NT2/D1 (cell line): ENCODE measurements at regions not wholly inside any gene's neighbourhood (a gene's known extent, or its start where the extent isn't known, plus 50 kb on each side); places are given as distances from the start of the nearest gene placed in this dataset.

Experiments used
- SUZ12 ChIP-seq: IDR thresholded peaks from 2 replicates; pipeline ENCODE4 v1.6.1; 2011; ENCODE audit not compliant: insufficient read length, insufficient read depth; ENCODE audit errors: extremely low read depth
- YY1 ChIP-seq: IDR thresholded peaks from 2 replicates; pipeline ENCODE4 v1.6.1; 2011; ENCODE audit not compliant: insufficient read length, insufficient read depth

DNA sequence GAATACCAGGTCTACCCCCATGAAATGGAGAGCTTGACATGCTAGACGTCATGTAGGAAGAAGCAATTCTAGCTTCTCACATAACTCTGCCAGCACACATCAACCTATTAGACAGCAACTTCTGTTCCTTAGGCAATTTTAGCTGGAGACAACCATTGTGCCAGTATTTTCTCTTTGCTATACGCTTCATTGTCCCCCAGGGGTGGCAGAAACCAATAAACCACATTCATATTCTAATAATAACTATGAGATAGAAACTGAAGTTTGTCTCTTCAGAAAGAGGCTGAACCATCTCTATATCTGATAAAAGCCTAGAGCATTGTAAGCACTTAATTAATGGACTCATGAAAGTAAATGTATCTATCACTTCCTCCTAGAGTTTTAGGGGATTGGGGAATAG, 278.6 kb downstream of the FOXG1 start:
- TF ChIP-seq YY1: no peak
- no peak for TF ChIP-seq SUZ12
